ENCODE measurements at regions not wholly inside any gene's neighbourhood (a gene's known extent, or its start where the extent isn't known, plus 50 kb on each side); places are given as distances from the start of the nearest gene placed in this dataset.

- no peaks in the 10 kb centered on the region for H3K79me2 ChIP-seq (ENCODE audit: control insufficient read depth, low read length)
- TF ChIP-seq EZH2phosphoT487 (IDR thresholded peaks at IDR 0.05; ENCODE audit: borderline replicate concordance, low read length) (no peak), CTCF (IDR thresholded peaks at IDR 0.05; ENCODE audit: low read depth, low read length, poor library complexity, severe bottlenecking) (no peak)
- no peaks in the 10 kb centered on the region for H3K4me1 ChIP-seq (ENCODE audit: control insufficient read depth, low read length)
- no peak overlapping the region for H3K27ac ChIP-seq (ENCODE audit: low read depth, low read length)
- H3K4me3 ChIP-seq (ENCODE audit: low read length) = no peak overlapping the region
- no peaks in the 10 kb centered on the region for H4K20me1 ChIP-seq (ENCODE audit: control insufficient read depth, insufficient read depth, low read depth, low read length)
- no peaks in the 10 kb centered on the region for H3K9me3 ChIP-seq (ENCODE audit: control insufficient read depth, insufficient read depth, low read length)
- H3K36me3 ChIP-seq (ENCODE audit: control insufficient read depth, low read length) = no peaks in the 10 kb centered on the region
- H3F3A ChIP-seq (ENCODE audit: control insufficient read depth, insufficient read depth) = no peaks in the 10 kb centered on the region
- H3K9me2 ChIP-seq (replicated peaks; ENCODE audit: control insufficient read depth, low read length) = no peaks in the 10 kb centered on the region
- H3K4me2 ChIP-seq (ENCODE audit: low read length) = no peak overlapping the region
- H3K27me3 ChIP-seq (ENCODE audit: control insufficient read depth, low read length) = peaks cover 6% of the 10 kb centered on the region; the same call in 1 of the 2 replicates
Measured at GRCh38 chr18:10378688-10379420, 75.6 kb upstream of the APCDD1 start.

GRCh38 chr18:10379522-10379921 lies 74.9 kb upstream of the APCDD1 start:
- peaks cover 6% of the 10 kb centered on the region; the same call in 1 of the 2 replicates for H3K27me3 ChIP-seq (ENCODE audit: control insufficient read depth, low read length)
- no peaks in the 10 kb centered on the region for H3F3A ChIP-seq (ENCODE audit: control insufficient read depth, insufficient read depth)
- H3K36me3 ChIP-seq (ENCODE audit: control insufficient read depth, low read length) = no peaks in the 10 kb centered on the region
- no peaks in the 10 kb centered on the region for H3K4me1 ChIP-seq (ENCODE audit: control insufficient read depth, low read length)
- TF ChIP-seq EZH2phosphoT487 (IDR thresholded peaks at IDR 0.05; ENCODE audit: borderline replicate concordance, low read length) (no peak), CTCF (IDR thresholded peaks at IDR 0.05; ENCODE audit: low read depth, low read length, poor library complexity, severe bottlenecking) (no peak)
- H3K9me3 ChIP-seq (ENCODE audit: control insufficient read depth, insufficient read depth, low read length) = no peaks in the 10 kb centered on the region
- H3K4me2 ChIP-seq (ENCODE audit: low read length) = no peak overlapping the region
- no peaks in the 10 kb centered on the region for H4K20me1 ChIP-seq (ENCODE audit: control insufficient read depth, insufficient read depth, low read depth, low read length)
- H3K79me2 ChIP-seq (ENCODE audit: control insufficient read depth, low read length) = no peaks in the 10 kb centered on the region
- no peak overlapping the region for H3K4me3 ChIP-seq (ENCODE audit: low read length)
- H3K9me2 ChIP-seq (replicated peaks; ENCODE audit: control insufficient read depth, low read length) = no peaks in the 10 kb centered on the region
- H3K27ac ChIP-seq (ENCODE audit: low read depth, low read length) = no peak overlapping the region

GRCh38 chr18:10381516-10381915 lies 72.9 kb upstream of the APCDD1 start:
- H3K36me3 ChIP-seq (ENCODE audit: control insufficient read depth, low read length) = no peaks in the 10 kb centered on the region
- H3K4me3 ChIP-seq (ENCODE audit: low read length) = no peak overlapping the region
- no peaks in the 10 kb centered on the region for H3K9me3 ChIP-seq (ENCODE audit: control insufficient read depth, insufficient read depth, low read length)
- TF ChIP-seq CTCF (IDR thresholded peaks at IDR 0.05; ENCODE audit: low read depth, low read length, poor library complexity, severe bottlenecking) (no peak), EZH2phosphoT487 (IDR thresholded peaks at IDR 0.05; ENCODE audit: borderline replicate concordance, low read length) (no peak)
- no peaks in the 10 kb centered on the region for H3K79me2 ChIP-seq (ENCODE audit: control insufficient read depth, low read length)
- no peak overlapping the region for H3K4me2 ChIP-seq (ENCODE audit: low read length)
- no peaks in the 10 kb centered on the region for H3K9me2 ChIP-seq (replicated peaks; ENCODE audit: control insufficient read depth, low read length)
- H3K27me3 ChIP-seq (ENCODE audit: control insufficient read depth, low read length) = peaks cover 6% of the 10 kb centered on the region; the same call in 1 of the 2 replicates
- no peak overlapping the region for H3K27ac ChIP-seq (ENCODE audit: low read depth, low read length)
- H3K4me1 ChIP-seq (ENCODE audit: control insufficient read depth, low read length) = no peaks in the 10 kb centered on the region
- H3F3A ChIP-seq (ENCODE audit: control insufficient read depth, insufficient read depth) = no peaks in the 10 kb centered on the region
- no peaks in the 10 kb centered on the region for H4K20me1 ChIP-seq (ENCODE audit: control insufficient read depth, insufficient read depth, low read depth, low read length)
